Smooth muscle cell (in vitro differentiated cells): ENCODE measurements at regions not wholly inside any gene's neighbourhood (a gene's known extent, or its start where the extent isn't known, plus 50 kb on each side); places are given as distances from the start of the nearest gene placed in this dataset.
"Not testable (repeated sequence)": the region's sequence is repeated elsewhere in the genome, so short reads cannot be mapped to it uniquely, and the experiment has no call there.

ENCODE experiments used
- DNase-seq: peaks from one replicate; lab custom pipeline; 2025; ENCODE audit not compliant: unreplicated experiment; lab: John Stamatoyannopoulos, UW
- H2AFZ ChIP-seq: fragments of 200-600 bp; sonication (generic); 2 replicates; pipeline ENCODE4 v1.6.0; 2016; ENCODE audit warnings: antibody characterized with exemption, low read depth, mild to moderate bottlenecking
- H3F3A ChIP-seq: fragments of 200-600 bp; sonication (generic); 2 replicates; pipeline ENCODE4 v1.6.0; 2017; ENCODE audit warnings: antibody characterized with exemption, low read depth
- H3K27ac ChIP-seq: fragments of 200-600 bp; sonication (generic); 2 replicates; pipeline ENCODE4 v1.5.1; 2016; ENCODE audit warnings: low read depth, mild to moderate bottlenecking
- H3K27me3 ChIP-seq: fragments of 200-600 bp; sonication (generic); 2 replicates; pipeline ENCODE4 v1.6.1; 2016; ENCODE audit warnings: low read depth, mild to moderate bottlenecking
- H3K36me3 ChIP-seq: fragments of 200-600 bp; sonication (generic); 2 replicates; pipeline ENCODE4 v1.5.1; 2016; ENCODE audit warnings: low read depth
- H3K4me1 ChIP-seq: fragments of 200-600 bp; sonication (generic); 2 replicates; pipeline ENCODE4 v1.5.1; 2016; ENCODE audit warnings: low read depth
- H3K4me2 ChIP-seq: fragments of 200-600 bp; sonication (generic); 2 replicates; pipeline ENCODE4 v1.6.0; 2016; ENCODE audit warnings: mild to moderate bottlenecking
- H3K4me3 ChIP-seq: fragments of 200-600 bp; sonication (generic); 2 replicates; pipeline ENCODE4 v1.5.1; 2016; ENCODE audit warnings: mild to moderate bottlenecking
- H3K79me2 ChIP-seq: fragments of 200-600 bp; sonication (generic); 2 replicates; pipeline ENCODE4 v1.6.0; 2016; ENCODE audit warnings: low read depth, mild to moderate bottlenecking
- H3K9ac ChIP-seq: fragments of 200-600 bp; sonication (generic); 2 replicates; pipeline ENCODE4 v1.6.0; 2016; ENCODE audit warnings: low read depth
- H3K9me3 ChIP-seq: fragments of 200-600 bp; sonication (generic); replicated peaks from 2 replicates; pipeline ENCODE4 v1.5.1; 2016; ENCODE audit warnings: low read depth
- H4K20me1 ChIP-seq: fragments of 200-600 bp; sonication (generic); 2 replicates; pipeline ENCODE4 v1.6.0; 2016; ENCODE audit warnings: low read depth
- CTCF ChIP-seq: fragments of 200-600 bp; sonication (generic); IDR thresholded peaks from 2 replicates; pipeline ENCODE4 v1.5.1; 2017; ENCODE audit warnings: borderline replicate concordance, mild to moderate bottlenecking, antibody characterized with exemption; ENCODE audit not compliant: insufficient read depth, poor library complexity, severe bottlenecking
- WGBS: methylation state at CpG from one replicate; pipeline ENCODE4 v1.1.7; 2016; ENCODE audit warnings: low lambda C conversion rate; 5-methylcytosine and 5-hydroxymethylcytosine counted together

- 80% methylated on average over 6 of the region's 6 CpGs for WGBS
- no peak for TF ChIP-seq CTCF
- no peaks in the 10 kb centered on the region for H3K79me2 ChIP-seq
- no peak overlapping the region for H3K4me3 ChIP-seq
- H3K27me3 ChIP-seq = peaks cover 32% of the 10 kb centered on the region
- H3K4me1 ChIP-seq = no peaks in the 10 kb centered on the region
- no peak overlapping the region for H3K4me2 ChIP-seq
- DNase-seq = no peak
- no peaks in the 10 kb centered on the region for H3F3A ChIP-seq
- H3K9me3 ChIP-seq = no peaks in the 10 kb centered on the region
- H3K36me3 ChIP-seq = no peaks in the 10 kb centered on the region
- no peak overlapping the region for H3K9ac ChIP-seq
- H4K20me1 ChIP-seq = no peaks in the 10 kb centered on the region
- no peak overlapping the region for H2AFZ ChIP-seq
- no peak overlapping the region for H3K27ac ChIP-seq
These were observed 70.3 kb upstream of the PRMT8 start for GRCh38 chr12:3420693-3421092.

GRCh38 chr12:3421191-3421978, 69.6 kb upstream of the PRMT8 start:
- Histone ChIP-seq H4K20me1 (no peaks in the 10 kb centered on the region), H3K27ac (no peak overlapping the region), H2AFZ (no peak overlapping the region), H3K79me2 (no peaks in the 10 kb centered on the region), H3K27me3 (peaks cover 32% of the 10 kb centered on the region), H3K36me3 (no peaks in the 10 kb centered on the region), H3K4me2 (no peak overlapping the region), H3F3A (no peaks in the 10 kb centered on the region), H3K4me3 (no peak overlapping the region), H3K4me1 (no peaks in the 10 kb centered on the region), H3K9me3 (no peaks in the 10 kb centered on the region), H3K9ac (no peak overlapping the region)
- no peak for DNase-seq
- WGBS = 59% methylated on average over 13 of the region's 13 CpGs
- no peak for TF ChIP-seq CTCF

GRCh38 chr12:3424796-3425195, 66.2 kb upstream of the PRMT8 start:
- DNase-seq, H3K4me3 ChIP-seq, H3F3A ChIP-seq, H3K4me2 ChIP-seq, H3K4me1 ChIP-seq, H3K79me2 ChIP-seq, H4K20me1 ChIP-seq, H3K9me3 ChIP-seq, H2AFZ ChIP-seq, H3K27ac ChIP-seq, H3K36me3 ChIP-seq, H3K9ac ChIP-seq: not testable (repeated sequence)
- WGBS = 79% methylated on average over 7 of the region's 7 CpGs
- H3K27me3 ChIP-seq = peaks cover 17% of the 10 kb centered on the region

- H3K4me1 ChIP-seq = peaks cover 14% of the 10 kb centered on the region
- H3K27ac ChIP-seq = no peak overlapping the region
- peaks cover 4% of the 10 kb centered on the region for H3K27me3 ChIP-seq
- H3F3A ChIP-seq = no peaks in the 10 kb centered on the region
- H3K79me2 ChIP-seq = no peaks in the 10 kb centered on the region
- no peak overlapping the region for H3K9ac ChIP-seq
- no peak for DNase-seq
- no peak for TF ChIP-seq CTCF
- no peak overlapping the region for H3K4me2 ChIP-seq
- no peak overlapping the region for H3K4me3 ChIP-seq
- no peaks in the 10 kb centered on the region for H4K20me1 ChIP-seq
- no peak overlapping the region for H2AFZ ChIP-seq
- 76% methylated on average over 2 of the region's 2 CpGs for WGBS
- H3K9me3 ChIP-seq = no peaks in the 10 kb centered on the region
- no peaks in the 10 kb centered on the region for H3K36me3 ChIP-seq
These were observed 63.0 kb upstream of the PRMT8 start for GRCh38 chr12:3427956-3428355.
